Testis (tissue), 2 donors: ENCODE measurements at regions not wholly inside any gene's neighbourhood (a gene's known extent, or its start where the extent isn't known, plus 50 kb on each side); places are given as distances from the start of the nearest gene placed in this dataset.

ENCODE experiments used
- POLR2A ChIP-seq: fragments of 450-650 bp; IDR thresholded peaks from one replicate; pipeline ENCODE4 v1.6.1; 2017; ENCODE audit warnings: antibody characterized with exemption, mild to moderate bottlenecking, moderate library complexity
- TF ChIP-seq, protein P1 (sequence below), 3 experiments: fragments of 450-650 bp in 2 of 3; fragments of 200-600 bp in 1 of 3; sonication (generic) in 1 of 3; IDR thresholded peaks; one replicate each; pipeline ENCODE4 v1.5.1; 2016 to 2019; ENCODE audit warnings: antibody characterized with exemption in 3 of 3, mild to moderate bottlenecking in 2 of 3, moderate library complexity in 1 of 3

DNA sequence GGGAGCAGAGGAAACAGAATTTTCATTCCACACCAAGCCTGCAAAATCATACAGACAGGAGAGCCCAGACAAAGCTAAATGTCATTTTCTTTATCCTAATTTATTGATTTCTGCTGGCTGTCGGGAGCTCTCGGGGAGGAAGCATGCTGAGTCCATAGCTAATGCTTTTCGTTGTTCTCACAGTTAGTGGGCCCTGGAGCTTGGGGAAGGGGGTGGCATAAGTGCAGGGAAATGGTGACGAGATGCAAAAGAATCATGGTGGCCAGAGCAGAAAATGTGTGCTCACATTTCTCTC is 202.4 kb downstream of the TOMM20 start:
- TF ChIP-seq, protein P1, sequence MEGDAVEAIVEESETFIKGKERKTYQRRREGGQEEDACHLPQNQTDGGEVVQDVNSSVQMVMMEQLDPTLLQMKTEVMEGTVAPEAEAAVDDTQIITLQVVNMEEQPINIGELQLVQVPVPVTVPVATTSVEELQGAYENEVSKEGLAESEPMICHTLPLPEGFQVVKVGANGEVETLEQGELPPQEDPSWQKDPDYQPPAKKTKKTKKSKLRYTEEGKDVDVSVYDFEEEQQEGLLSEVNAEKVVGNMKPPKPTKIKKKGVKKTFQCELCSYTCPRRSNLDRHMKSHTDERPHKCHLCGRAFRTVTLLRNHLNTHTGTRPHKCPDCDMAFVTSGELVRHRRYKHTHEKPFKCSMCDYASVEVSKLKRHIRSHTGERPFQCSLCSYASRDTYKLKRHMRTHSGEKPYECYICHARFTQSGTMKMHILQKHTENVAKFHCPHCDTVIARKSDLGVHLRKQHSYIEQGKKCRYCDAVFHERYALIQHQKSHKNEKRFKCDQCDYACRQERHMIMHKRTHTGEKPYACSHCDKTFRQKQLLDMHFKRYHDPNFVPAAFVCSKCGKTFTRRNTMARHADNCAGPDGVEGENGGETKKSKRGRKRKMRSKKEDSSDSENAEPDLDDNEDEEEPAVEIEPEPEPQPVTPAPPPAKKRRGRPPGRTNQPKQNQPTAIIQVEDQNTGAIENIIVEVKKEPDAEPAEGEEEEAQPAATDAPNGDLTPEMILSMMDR (IDR thresholded peaks at IDR 0.05) = no peak
- no peak for TF ChIP-seq POLR2A
